Stimulated activated CD4-positive, alpha-beta T cell treated with anti-CD3 and anti-CD28 coated beads, Interleukin-1b, Interleukin-23, amount 100 ng/mL, for 24 hours (primary cell): ENCODE measurements at regions not wholly inside any gene's neighbourhood (a gene's known extent, or its start where the extent isn't known, plus 50 kb on each side); places are given as distances from the start of the nearest gene placed in this dataset.
"Not testable (repeated sequence)": the region's sequence is repeated elsewhere in the genome, so short reads cannot be mapped to it uniquely, and the experiment has no call there.

Source experiments
- DNase-seq, 4 experiments: peaks; one replicate each; pipeline ENCODE4 v3.0.0-alpha.2; 2020; ENCODE audit warnings: low read depth in 4 of 4, low spot score in 1 of 4

GRCh38 chr5:50898966-50899365, 232.5 kb downstream of the PARP8 start:
- DNase-seq, result no peak

DNA sequence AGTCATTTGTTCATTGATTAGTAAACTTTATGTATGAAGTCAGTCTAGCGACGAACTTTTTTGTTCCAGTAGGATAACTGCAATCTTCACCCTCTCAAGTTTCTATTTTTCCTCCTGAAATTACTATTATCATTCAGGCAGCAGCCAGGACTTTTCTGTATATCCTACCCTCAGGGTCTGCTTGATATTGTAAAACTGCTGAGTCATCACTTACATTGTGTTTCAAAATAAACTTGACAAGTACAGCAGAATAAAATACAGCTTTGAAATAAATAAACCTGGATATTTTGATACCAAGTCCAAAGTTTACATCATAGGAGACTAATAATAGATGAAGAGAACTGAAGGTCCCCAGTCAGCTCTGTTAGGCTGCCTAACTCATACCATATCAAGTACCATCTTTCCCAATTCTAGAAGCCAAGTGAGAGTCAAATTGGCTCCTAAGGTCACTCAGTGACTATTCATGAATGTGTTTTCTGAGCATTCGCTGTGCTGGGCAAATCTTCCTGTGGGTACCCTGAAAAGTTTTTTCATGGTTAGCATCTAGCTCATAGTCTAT, 234.6 kb downstream of the PARP8 start:
- DNase-seq, result no peak

DNA sequence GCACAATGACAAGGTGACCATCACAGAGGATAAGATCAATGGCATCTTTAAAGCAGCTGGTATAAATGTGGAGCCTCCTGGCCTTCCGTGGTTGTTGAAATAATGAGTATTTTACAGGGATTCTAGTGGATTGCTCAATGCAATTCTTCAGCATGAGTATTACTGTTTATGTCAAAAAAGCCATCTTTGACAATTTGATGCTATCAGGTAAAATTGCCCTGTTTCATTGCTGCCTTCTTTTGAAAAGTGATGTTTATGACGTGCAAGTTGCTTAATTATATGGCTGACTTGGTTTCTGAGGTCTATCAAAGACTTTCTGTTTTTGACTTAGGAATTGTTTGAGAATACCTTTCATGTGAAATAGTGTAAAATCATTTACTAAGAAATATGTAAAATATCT, 237.2 kb downstream of the PARP8 start:
- no peak for DNase-seq

DNA sequence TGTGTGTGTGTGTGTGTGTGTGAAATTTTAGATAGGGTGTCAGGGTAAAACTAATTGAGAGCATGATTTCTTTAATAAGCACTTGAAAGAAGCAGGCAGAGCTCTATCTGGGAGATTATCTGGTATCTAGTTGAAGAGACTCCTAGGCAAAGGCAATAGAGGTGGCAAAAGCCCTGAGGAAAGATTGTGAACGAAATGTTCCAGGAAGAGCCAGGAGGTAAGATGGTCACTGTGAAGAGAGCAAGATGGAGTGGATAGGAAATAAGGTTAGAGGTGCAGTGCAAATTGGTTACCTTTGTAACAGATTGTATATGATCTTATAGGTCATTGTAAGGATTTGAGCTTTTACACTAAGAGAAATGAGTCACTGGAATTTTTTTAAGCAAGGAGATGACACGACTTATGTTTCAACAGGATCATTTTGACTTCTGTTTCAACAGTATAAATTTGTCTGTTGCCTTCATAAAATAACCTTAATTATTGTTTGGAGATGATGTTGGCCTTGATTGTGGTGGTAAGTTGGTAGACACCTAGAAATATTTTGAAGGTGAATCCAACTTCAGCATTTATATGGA, 239.6 kb downstream of the PARP8 start:
- no peak for DNase-seq

DNA sequence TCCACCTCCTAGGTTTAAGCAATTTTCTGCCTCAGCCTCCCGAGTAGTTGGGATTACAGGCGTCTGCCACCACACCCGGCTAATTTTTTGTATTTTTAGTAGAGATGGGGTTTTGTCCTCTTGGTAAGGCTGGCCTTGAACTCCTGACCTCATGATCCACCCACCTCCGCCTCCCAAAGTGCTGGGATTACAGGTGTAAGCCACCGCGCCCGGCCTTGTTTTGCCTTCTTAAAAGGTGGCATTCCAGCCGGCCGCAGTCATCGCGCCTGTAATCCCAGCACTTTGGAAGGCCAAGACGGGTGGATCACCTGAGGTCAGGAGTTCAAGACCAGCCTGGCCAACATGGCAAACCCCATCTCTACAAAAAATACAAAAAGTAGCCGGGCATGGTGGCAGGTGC, 253.7 kb downstream of the PARP8 start:
- not testable (repeated sequence) for DNase-seq

- DNase-seq, result no peak
Measured at GRCh38 chr5:50921366-50922133, 255.1 kb downstream of the PARP8 start.

GRCh38 chr5:50922134-50922941, 255.9 kb downstream of the PARP8 start:
- DNase-seq, result not testable (repeated sequence)

- DNase-seq, result no peak
Measured at GRCh38 chr5:50922942-50923767, 256.7 kb downstream of the PARP8 start.

DNA sequence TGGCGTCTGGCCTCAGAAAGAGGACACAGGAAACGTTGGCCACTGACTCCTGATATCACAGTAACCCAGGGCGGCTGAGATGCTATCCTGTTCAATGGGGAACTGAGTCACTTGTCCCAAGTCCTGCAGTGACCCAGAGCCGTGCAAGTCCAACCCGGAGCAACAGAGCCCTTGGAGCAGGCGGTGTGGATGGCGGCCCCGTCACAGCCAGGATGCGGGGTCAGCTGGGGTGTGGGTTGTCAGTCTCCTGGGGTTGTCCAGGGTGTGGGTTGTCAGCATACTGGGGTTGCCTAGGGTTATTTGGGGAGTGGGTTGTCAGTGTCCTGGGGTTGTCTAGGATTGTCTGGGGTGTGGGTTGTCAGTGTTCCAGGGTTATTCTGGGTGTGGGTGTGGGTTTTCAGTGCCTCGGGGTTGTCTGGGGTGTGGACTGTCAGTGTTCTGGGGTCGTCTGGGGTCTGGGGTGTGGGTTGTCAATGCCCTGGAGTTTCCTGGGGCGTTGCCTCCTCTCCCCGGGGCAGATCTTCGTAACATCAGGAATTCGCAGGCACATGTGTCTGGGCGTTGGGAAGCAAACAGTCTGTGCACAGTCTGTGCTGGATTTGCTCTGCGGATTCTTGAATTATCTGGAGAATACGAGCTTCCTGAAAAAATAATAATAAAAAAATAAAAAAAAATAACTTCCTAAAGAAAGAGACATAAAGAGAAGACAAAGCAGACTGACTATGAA, 257.5 kb downstream of the PARP8 start:
- no peak for DNase-seq

GRCh38 chr5:50927953-50928352, 261.5 kb downstream of the PARP8 start:
- DNase-seq, result no peak

- DNase-seq, result no peak
Measured at GRCh38 chr5:50929174-50929573, 262.7 kb downstream of the PARP8 start.

DNA sequence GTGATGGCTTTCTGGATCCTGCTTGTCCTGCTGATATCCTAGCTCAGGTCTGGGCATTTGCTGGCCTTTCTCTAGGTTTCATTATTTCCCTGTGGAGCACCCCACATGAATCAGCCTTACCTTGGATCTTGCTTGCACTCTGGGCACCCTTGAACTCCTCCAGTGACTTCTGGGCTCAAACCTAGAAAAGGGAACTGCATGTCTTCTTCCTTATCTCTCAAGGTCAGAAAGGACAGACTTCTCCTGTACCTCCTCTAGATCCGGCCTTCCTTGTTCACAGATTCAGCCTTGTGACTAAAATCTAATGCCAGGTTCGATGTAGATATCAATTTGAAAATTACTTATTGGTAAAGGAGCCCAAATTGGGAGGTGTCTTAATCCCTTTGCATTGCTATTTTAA, 267.9 kb downstream of the PARP8 start:
- DNase-seq, result no peak

DNA sequence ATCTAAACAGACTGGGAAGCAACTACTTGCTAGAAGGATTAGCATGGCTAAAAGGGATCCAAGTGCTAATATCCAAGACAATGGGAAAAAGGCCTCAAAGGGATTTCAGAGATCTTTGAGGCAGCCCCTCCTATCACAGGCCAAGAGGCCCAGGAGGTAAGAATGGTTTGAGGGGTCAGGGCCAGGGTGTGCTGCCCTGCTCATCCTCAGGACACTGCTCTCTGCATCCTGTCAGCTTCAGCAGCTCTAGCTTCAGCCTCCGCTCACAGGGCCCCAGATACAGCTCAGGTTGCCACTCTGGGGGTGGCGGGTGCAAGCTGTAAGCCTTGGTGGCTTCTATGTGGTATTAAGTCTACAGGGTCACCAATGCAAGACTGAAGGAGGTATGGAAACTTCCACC, 278.7 kb downstream of the PARP8 start:
- DNase-seq, result no peak

GRCh38 chr5:50947906-50948683, 281.7 kb downstream of the PARP8 start:
- DNase-seq, result no peak

GRCh38 chr5:50953290-50953689, 286.9 kb downstream of the PARP8 start:
- no peak for DNase-seq

- no peak for DNase-seq
Measured at GRCh38 chr5:50958852-50959457, 292.5 kb downstream of the PARP8 start.

- DNase-seq, result peak; percentile 34 to 49 (median 42)
Measured at GRCh38 chr5:50962934-50963872, 296.8 kb downstream of the PARP8 start.
